Uterus (tissue), 3 donors: ENCODE measurements at regions not wholly inside any gene's neighbourhood (a gene's known extent, or its start where the extent isn't known, plus 50 kb on each side); places are given as distances from the start of the nearest gene placed in this dataset.

Experiments
- DNase-seq, 2 donors: peaks; one replicate each; pipeline ENCODE4 v3.0.0-alpha.2; 2019 to 2020
- H3K27ac ChIP-seq, 2 donors: fragments of 200-600 bp; sonication (generic); 1 replicate in 1 of 2; 2 replicates in 1 of 2; pipeline ENCODE4 v1.5.1; 2016 to 2018
- H3K27me3 ChIP-seq, 2 donors: fragments of 200-600 bp; sonication (generic); one replicate each; pipeline ENCODE4 v1.5.1; 2018 to 2019; ENCODE audit warnings: control low read depth in 1 of 2
- H3K36me3 ChIP-seq, 2 donors: fragments of 200-600 bp; sonication (generic); one replicate each; pipeline ENCODE4 v1.5.1; 2019; ENCODE audit warnings: control low read depth in 1 of 2
- H3K4me1 ChIP-seq, 2 donors: fragments of 200-600 bp; sonication (generic); one replicate each; pipeline ENCODE4 v1.5.1; 2018 to 2019; ENCODE audit warnings: control low read depth in 1 of 2
- H3K4me3 ChIP-seq, 2 donors: fragments of 200-600 bp; sonication (generic); 1 replicate in 1 of 2; 2 replicates in 1 of 2; pipeline ENCODE4 v1.5.1; 2018 to 2019; ENCODE audit warnings: mild to moderate bottlenecking in 1 of 2
- H3K9me3 ChIP-seq, 2 donors: fragments of 200-600 bp; sonication (generic); one replicate each; pipeline ENCODE4 v1.5.1; 2019; ENCODE audit warnings: control low read depth in 1 of 2
- CTCF ChIP-seq, 4 experiments: fragments of 200-600 bp in 2 of 4; fragments of 450-650 bp in 2 of 4; sonication (generic) in 2 of 4; IDR thresholded peaks; one replicate each; pipeline ENCODE4 v1.5.1; 2016 to 2019; ENCODE audit warnings: antibody characterized with exemption in 4 of 4, mild to moderate bottlenecking in 2 of 4, moderate library complexity in 1 of 4
- POLR2A ChIP-seq, 2 donors: fragments of 450-650 bp; IDR thresholded peaks; one replicate each; pipeline ENCODE4 v1.6.1; 2016; ENCODE audit warnings: antibody characterized with exemption in 2 of 2, mild to moderate bottlenecking in 1 of 2, moderate library complexity in 1 of 2
- intact Hi-C: fragments of 100-400 bp; cut with DNase I; formaldehyde crosslinking; loops from one replicate; pipeline ENCODE4 v1.15.1; 2023; ENCODE audit warnings: low total_unique reads
- donor health status: DM: yes; HTN: yes; CAD: no.

GRCh38 chr6:132927713-132928112, 113.3 kb downstream of the RPS12 start:
- no peak overlapping the region for H3K4me3 ChIP-seq
- no peak overlapping the region for H3K27ac ChIP-seq
- H3K4me1 ChIP-seq: no peaks in the 10 kb centered on the region
- TF ChIP-seq CTCF (IDR thresholded peaks at IDR 0.05): no peak
- no peak for TF ChIP-seq POLR2A (IDR thresholded peaks at IDR 0.05)
- no peaks in the 10 kb centered on the region for H3K36me3 ChIP-seq
- H3K27me3 ChIP-seq: no peaks in the 10 kb centered on the region
- no peaks in the 10 kb centered on the region for H3K9me3 ChIP-seq
- intact Hi-C loops: no loop called here
- DNase-seq: no peak

- Histone ChIP-seq H3K36me3 (no peaks in the 10 kb centered on the region), H3K27ac (no peak overlapping the region), H3K9me3 (no peaks in the 10 kb centered on the region), H3K4me3 (no peak overlapping the region), H3K4me1 (no peaks in the 10 kb centered on the region), H3K27me3 (no peaks in the 10 kb centered on the region)
- intact Hi-C loops: no loop called here
- TF ChIP-seq POLR2A (IDR thresholded peaks at IDR 0.05) (no peak), CTCF (IDR thresholded peaks at IDR 0.05) (no peak)
- DNase-seq: no peak
Measured at GRCh38 chr6:132929141-132929540, 114.8 kb downstream of the RPS12 start.

GRCh38 chr6:132931313-132931712, 116.9 kb downstream of the RPS12 start:
- H3K36me3 ChIP-seq: no peaks in the 10 kb centered on the region
- H3K27me3 ChIP-seq: no peaks in the 10 kb centered on the region
- TF ChIP-seq CTCF (IDR thresholded peaks at IDR 0.05) (no peak), POLR2A (IDR thresholded peaks at IDR 0.05) (no peak)
- H3K4me1 ChIP-seq: no peaks in the 10 kb centered on the region
- H3K9me3 ChIP-seq: no peaks in the 10 kb centered on the region
- intact Hi-C loops: no loop called here
- DNase-seq: no peak
- H3K4me3 ChIP-seq: no peak overlapping the region
- no peak overlapping the region for H3K27ac ChIP-seq

- H3K4me1 ChIP-seq: peaks cover 0 to 4% of the 10 kb centered on the region in 2 donors
- H3K9me3 ChIP-seq: no peaks in the 10 kb centered on the region
- H3K27me3 ChIP-seq: no peaks in the 10 kb centered on the region
- no peaks in the 10 kb centered on the region for H3K36me3 ChIP-seq
- TF ChIP-seq POLR2A (IDR thresholded peaks at IDR 0.05): no peak
- no peak for TF ChIP-seq CTCF (IDR thresholded peaks at IDR 0.05)
- intact Hi-C loops: no loop called here
- no peak for DNase-seq
- H3K4me3 ChIP-seq: no peak overlapping the region
- no peak overlapping the region for H3K27ac ChIP-seq
Measured at GRCh38 chr6:132931936-132932514, 117.7 kb downstream of the RPS12 start.

- Histone ChIP-seq H3K4me3 (no peak overlapping the region), H3K27me3 (no peaks in the 10 kb centered on the region), H3K9me3 (no peaks in the 10 kb centered on the region), H3K36me3 (no peaks in the 10 kb centered on the region), H3K4me1 (peaks cover 0 to 4% of the 10 kb centered on the region in 2 donors), H3K27ac (no peak overlapping the region)
- DNase-seq: no peak
- TF ChIP-seq CTCF (IDR thresholded peaks at IDR 0.05) (no peak), POLR2A (IDR thresholded peaks at IDR 0.05) (no peak)
- intact Hi-C loops: no loop called here
Measured at GRCh38 chr6:132932588-132932987, 118.2 kb downstream of the RPS12 start.
